ENCODE measurements at regions not wholly inside any gene's neighbourhood (a gene's known extent, or its start where the extent isn't known, plus 50 kb on each side); places are given as distances from the start of the nearest gene placed in this dataset.

- TF ChIP-seq CTCF (conservative IDR thresholded peaks at IDR 0.05; ENCODE audit: low read depth, low read length), result no peak
- DNase-seq (ENCODE audit: low read depth), result peak; percentile 75
- H3K4me3 ChIP-seq (ENCODE audit: low read length), result no peak overlapping the region
Measured at GRCh38 chr6:12595161-12595811, 121.3 kb upstream of the PHACTR1 start.

DNA sequence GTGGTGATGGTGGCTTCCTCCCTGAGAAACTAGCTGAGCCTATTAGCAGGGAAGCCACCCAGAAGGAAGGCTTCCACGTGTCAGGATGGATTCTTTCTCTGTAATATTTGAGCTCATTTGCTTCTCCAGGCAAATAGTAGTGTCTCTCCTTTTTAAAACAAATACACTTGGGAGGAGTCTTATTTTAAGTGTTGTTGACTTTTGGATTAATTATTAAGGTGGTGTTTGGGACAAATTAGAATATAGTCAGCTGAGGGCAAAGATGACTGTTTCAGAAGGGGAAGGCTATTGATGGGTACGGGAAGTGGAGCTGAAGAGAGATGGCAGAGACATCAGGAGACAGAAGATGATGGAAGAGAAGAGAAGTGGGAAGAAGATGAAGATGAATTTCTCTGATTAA, 119.8 kb upstream of the PHACTR1 start:
- DNase-seq (ENCODE audit: low read depth), result no peak

GRCh38 chr6:12598919-12599318, 117.6 kb upstream of the PHACTR1 start:
- no peak for TF ChIP-seq CTCF (conservative IDR thresholded peaks at IDR 0.05; ENCODE audit: low read depth, low read length)
- no peak for DNase-seq (ENCODE audit: low read depth)
- H3K4me3 ChIP-seq (ENCODE audit: low read length), result no peak overlapping the region

More for the DNA sequence above, 119.8 kb upstream of the PHACTR1 start:
- no peak for TF ChIP-seq CTCF (conservative IDR thresholded peaks at IDR 0.05; ENCODE audit: low read depth, low read length)
- no peak overlapping the region for H3K4me3 ChIP-seq (ENCODE audit: low read length)

DNA sequence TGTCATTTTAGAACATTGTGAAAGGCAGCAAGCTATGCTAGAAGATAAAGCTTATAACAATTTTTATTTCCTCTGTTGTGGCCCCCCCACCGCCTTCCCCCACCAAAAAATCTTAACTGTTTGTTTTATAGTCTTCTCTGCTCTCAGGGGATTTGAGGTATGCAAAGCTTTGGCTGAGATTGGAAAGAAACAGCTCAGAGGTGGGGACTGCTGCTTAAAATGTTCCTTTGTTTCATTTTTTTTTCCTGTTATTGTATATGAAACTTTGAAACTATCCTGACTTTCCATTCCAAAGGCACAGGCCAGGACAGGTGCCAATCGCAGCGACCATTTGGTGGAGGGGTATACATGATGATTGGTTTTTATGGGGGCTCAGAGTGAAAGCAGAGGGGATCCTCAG, 114.7 kb upstream of the PHACTR1 start:
- no peak for TF ChIP-seq CTCF (conservative IDR thresholded peaks at IDR 0.05; ENCODE audit: low read depth, low read length)
- DNase-seq (ENCODE audit: low read depth), result no peak
- H3K4me3 ChIP-seq (ENCODE audit: low read length), result no peak overlapping the region

GRCh38 chr6:12602342-12602741, 114.2 kb upstream of the PHACTR1 start:
- TF ChIP-seq CTCF (conservative IDR thresholded peaks at IDR 0.05; ENCODE audit: low read depth, low read length), result no peak
- H3K4me3 ChIP-seq (ENCODE audit: low read length), result no peak overlapping the region
- DNase-seq (ENCODE audit: low read depth), result no peak

- DNase-seq (ENCODE audit: low read depth), result no peak
- H3K4me3 ChIP-seq (ENCODE audit: low read length), result no peak overlapping the region
- TF ChIP-seq CTCF (conservative IDR thresholded peaks at IDR 0.05; ENCODE audit: low read depth, low read length), result peak; percentile 58
Measured at GRCh38 chr6:12602951-12603672, 113.5 kb upstream of the PHACTR1 start.

- DNase-seq (ENCODE audit: low read depth), result no peak
- no peak overlapping the region for H3K4me3 ChIP-seq (ENCODE audit: low read length)
- TF ChIP-seq CTCF (conservative IDR thresholded peaks at IDR 0.05; ENCODE audit: low read depth, low read length), result no peak
Measured at GRCh38 chr6:12603673-12604049, 112.9 kb upstream of the PHACTR1 start.
